ENCODE measurements at regions not wholly inside any gene's neighbourhood (a gene's known extent, or its start where the extent isn't known, plus 50 kb on each side); places are given as distances from the start of the nearest gene placed in this dataset.

GRCh38 chr5:24855485-24855884 lies 210.7 kb upstream of the CDH10 start:
- no peak for FAIRE-seq
- DNase-seq (ENCODE audit: low spot score): no peak

- FAIRE-seq: no peak
- no peak for DNase-seq (ENCODE audit: low spot score)
These were observed 210.1 kb upstream of the CDH10 start for GRCh38 chr5:24854850-24855249.

- DNase-seq (ENCODE audit: low spot score) (no peak), FAIRE-seq (no peak)
These were observed 209.6 kb upstream of the CDH10 start for GRCh38 chr5:24854350-24854749.

GRCh38 chr5:24850926-24851486 lies 206.2 kb upstream of the CDH10 start:
- DNase-seq (ENCODE audit: low spot score) (no peak), FAIRE-seq (no peak)

- DNase-seq (ENCODE audit: low spot score) (no peak), FAIRE-seq (no peak)
These were observed 204.4 kb upstream of the CDH10 start for GRCh38 chr5:24849210-24849609.

- DNase-seq (ENCODE audit: low spot score): no peak
- FAIRE-seq: no peak
These were observed 187.2 kb upstream of the CDH10 start for GRCh38 chr5:24831989-24832388.

GRCh38 chr5:24823625-24824024 lies 178.8 kb upstream of the CDH10 start:
- FAIRE-seq (no peak), DNase-seq (ENCODE audit: low spot score) (no peak)

GRCh38 chr5:24819841-24820240 lies 175.1 kb upstream of the CDH10 start:
- no peak for FAIRE-seq
- no peak for DNase-seq (ENCODE audit: low spot score)

GRCh38 chr5:24817966-24818365 lies 173.2 kb upstream of the CDH10 start:
- FAIRE-seq (no peak), DNase-seq (ENCODE audit: low spot score) (no peak)

- DNase-seq (ENCODE audit: low spot score): no peak
- FAIRE-seq: no peak
These were observed 171.4 kb upstream of the CDH10 start for GRCh38 chr5:24816206-24816605.

- DNase-seq (ENCODE audit: low spot score): no peak
- FAIRE-seq: no peak
These were observed 160.5 kb upstream of the CDH10 start for GRCh38 chr5:24805230-24805629.

- DNase-seq (ENCODE audit: low spot score): no peak
- FAIRE-seq: no peak
These were observed 159.5 kb upstream of the CDH10 start for GRCh38 chr5:24804221-24804681.

- no peak for DNase-seq (ENCODE audit: low spot score)
These were observed 146.5 kb upstream of the CDH10 start for GRCh38 chr5:24791326-24791725.

GRCh38 chr5:24789611-24790351 lies 145.0 kb upstream of the CDH10 start:
- no peak for FAIRE-seq

More at GRCh38 chr5:24791326-24791725, 146.5 kb upstream of the CDH10 start:
- FAIRE-seq: no peak

GRCh38 chr5:24788829-24789514 lies 144.2 kb upstream of the CDH10 start:
- DNase-seq (ENCODE audit: low spot score) (no peak), FAIRE-seq (no peak)

More at GRCh38 chr5:24789611-24790351, 145.0 kb upstream of the CDH10 start:
- DNase-seq (ENCODE audit: low spot score): no peak

- no peak for DNase-seq (ENCODE audit: low spot score)
- no peak for FAIRE-seq
These were observed 141.3 kb upstream of the CDH10 start for GRCh38 chr5:24786108-24786507.

GRCh38 chr5:24783596-24783995 lies 138.8 kb upstream of the CDH10 start:
- no peak for DNase-seq (ENCODE audit: low spot score)
- FAIRE-seq: no peak

- FAIRE-seq: no peak
- DNase-seq (ENCODE audit: low spot score): no peak
These were observed 132.6 kb upstream of the CDH10 start for GRCh38 chr5:24777392-24777791.

GRCh38 chr5:24773261-24773660 lies 128.5 kb upstream of the CDH10 start:
- DNase-seq (ENCODE audit: low spot score): no peak
- no peak for FAIRE-seq

- no peak for DNase-seq (ENCODE audit: low spot score)
- FAIRE-seq: no peak
These were observed 122.3 kb upstream of the CDH10 start for GRCh38 chr5:24767086-24767485.

GRCh38 chr5:24765219-24765618 lies 120.4 kb upstream of the CDH10 start:
- FAIRE-seq (no peak), DNase-seq (ENCODE audit: low spot score) (no peak)

GRCh38 chr5:24750355-24750754 lies 105.6 kb upstream of the CDH10 start:
- no peak for FAIRE-seq

GRCh38 chr5:24749701-24750100 lies 104.9 kb upstream of the CDH10 start:
- DNase-seq (ENCODE audit: low spot score) (no peak), FAIRE-seq (no peak)

More at GRCh38 chr5:24750355-24750754, 105.6 kb upstream of the CDH10 start:
- no peak for DNase-seq (ENCODE audit: low spot score)

All from urothelium cell line (cell line).